Sigmoid colon (tissue), 6 donors: ENCODE measurements at regions not wholly inside any gene's neighbourhood (a gene's known extent, or its start where the extent isn't known, plus 50 kb on each side); places are given as distances from the start of the nearest gene placed in this dataset.

ENCODE experiments used
- DNase-seq: peaks from one replicate; pipeline ENCODE4 v3.0.0-alpha.2; 2019
- H3K27ac ChIP-seq, 4 donors: fragments of 200-600 bp; sonication (generic); one replicate each; pipeline ENCODE4 v1.5.1; 2016 to 2019; ENCODE audit warnings: mild to moderate bottlenecking in 1 of 4
- H3K27me3 ChIP-seq, 3 donors: fragments of 200-600 bp; sonication (generic); one replicate each; pipeline ENCODE4 v1.5.1; 2019; ENCODE audit warnings: mild to moderate bottlenecking in 1 of 3
- H3K36me3 ChIP-seq, 4 donors: fragments of 200-600 bp; sonication (generic); one replicate each; pipeline ENCODE4 v1.5.1; 2016 to 2019
- H3K4me1 ChIP-seq, 4 donors: fragments of 200-600 bp; sonication (generic); one replicate each; pipeline ENCODE4 v1.5.1; 2017 to 2019
- H3K4me3 ChIP-seq, 4 donors: fragments of 200-600 bp; sonication (generic); one replicate each; pipeline ENCODE4 v1.5.1; 2017 to 2019; ENCODE audit warnings: mild to moderate bottlenecking in 2 of 4, moderate library complexity in 1 of 4
- H3K9me3 ChIP-seq, 4 donors: fragments of 200-600 bp in 3 of 4; sonication (generic) in 3 of 4; one replicate each; pipeline versions ENCODE4 v1.5.1 to v1.6.1; 2013 to 2019
- CTCF ChIP-seq, 4 experiments: fragments of 450-650 bp in 3 of 4; fragments of 200-600 bp in 1 of 4; IDR thresholded peaks; one replicate each; pipeline ENCODE4 v1.5.1; 2016 to 2019; ENCODE audit warnings: antibody characterized with exemption in 4 of 4, mild to moderate bottlenecking in 3 of 4, moderate library complexity in 2 of 4
- EP300 ChIP-seq, 4 donors: sonication (generic); formaldehyde crosslinking; IDR thresholded peaks; one replicate each; pipeline ENCODE4 v1.6.1; 2017; ENCODE audit warnings: antibody characterized with exemption in 4 of 4
- POLR2A ChIP-seq, 2 donors: fragments of 450-650 bp; IDR thresholded peaks; one replicate each; pipeline ENCODE4 v1.6.1; 2016; ENCODE audit warnings: antibody characterized with exemption in 2 of 2, mild to moderate bottlenecking in 2 of 2, moderate library complexity in 2 of 2
- POLR2AphosphoS5 ChIP-seq, 4 donors: sonication (generic); formaldehyde crosslinking; IDR thresholded peaks; one replicate each; pipeline ENCODE4 v1.6.1; 2017; ENCODE audit warnings: antibody characterized with exemption in 4 of 4
- WGBS, 2 donors: extraction: QIAGEN DNeasy Blood & Tissue Kit; methylation state at CpG; one replicate each; pipeline ENCODE4 v1.1.7; 2013; 5-methylcytosine and 5-hydroxymethylcytosine counted together
- intact Hi-C: fragments of 100-400 bp; cut with DNase I; formaldehyde crosslinking; loops from one replicate; pipeline ENCODE4 v1.15.1; 2023
- donor health status: healthy with polysubstance abuse.
- donor health status: healthy.

- Histone ChIP-seq H3K9me3 (no peaks in the 10 kb centered on the region), H3K27ac (no peak overlapping the region), H3K36me3 (no peaks in the 10 kb centered on the region), H3K4me3 (no peak overlapping the region), H3K27me3 (no peaks in the 10 kb centered on the region), H3K4me1 (no peaks in the 10 kb centered on the region)
- no peak for TF ChIP-seq EP300 (IDR thresholded peaks at IDR 0.05)
- no peak for TF ChIP-seq CTCF (IDR thresholded peaks at IDR 0.05)
- no peak for TF ChIP-seq POLR2AphosphoS5 (IDR thresholded peaks at IDR 0.05)
- no peak for TF ChIP-seq POLR2A (IDR thresholded peaks at IDR 0.05)
- intact Hi-C loops: no loop called here
- 37 to 67% methylated on average over 1 of the region's 1 CpG for WGBS, 2 donors
- DNase-seq: no peak
Measured at GRCh38 chr4:163591614-163592020, 97.1 kb downstream of the TMA16 start.

- H3K4me3 ChIP-seq: no peak overlapping the region
- H3K36me3 ChIP-seq: no peaks in the 10 kb centered on the region
- DNase-seq: no peak
- H3K27ac ChIP-seq: no peak overlapping the region
- TF ChIP-seq POLR2A (IDR thresholded peaks at IDR 0.05) (no peak), CTCF (IDR thresholded peaks at IDR 0.05) (no peak)
- H3K9me3 ChIP-seq: no peaks in the 10 kb centered on the region
- intact Hi-C loops: no loop called here
- H3K27me3 ChIP-seq: no peaks in the 10 kb centered on the region
- 34 to 36% methylated on average over 2 of the region's 2 CpGs for WGBS, 2 donors
- H3K4me1 ChIP-seq: no peaks in the 10 kb centered on the region
Measured at GRCh38 chr4:163592212-163592611, 97.7 kb downstream of the TMA16 start.

GRCh38 chr4:163595580-163595979 lies 101.1 kb downstream of the TMA16 start:
- Histone ChIP-seq H3K27ac (no peak overlapping the region), H3K4me3 (no peak overlapping the region), H3K9me3 (no peaks in the 10 kb centered on the region), H3K36me3 (no peaks in the 10 kb centered on the region), H3K4me1 (no peaks in the 10 kb centered on the region), H3K27me3 (no peaks in the 10 kb centered on the region)
- intact Hi-C loops: no loop called here
- no peak for TF ChIP-seq POLR2AphosphoS5 (IDR thresholded peaks at IDR 0.05)
- TF ChIP-seq EP300 (IDR thresholded peaks at IDR 0.05): no peak
- no peak for TF ChIP-seq CTCF (IDR thresholded peaks at IDR 0.05)
- no peak for TF ChIP-seq POLR2A (IDR thresholded peaks at IDR 0.05)
- no peak for DNase-seq

- intact Hi-C loops: no loop called here
- H3K4me3 ChIP-seq: no peak overlapping the region
- no peaks in the 10 kb centered on the region for H3K9me3 ChIP-seq
- TF ChIP-seq POLR2A (IDR thresholded peaks at IDR 0.05) (no peak), CTCF (IDR thresholded peaks at IDR 0.05) (no peak), POLR2AphosphoS5 (IDR thresholded peaks at IDR 0.05) (no peak), EP300 (IDR thresholded peaks at IDR 0.05) (no peak)
- H3K27ac ChIP-seq: no peak overlapping the region
- H3K27me3 ChIP-seq: no peaks in the 10 kb centered on the region
- no peaks in the 10 kb centered on the region for H3K36me3 ChIP-seq
- 85 to 89% methylated on average over 4 of the region's 4 CpGs for WGBS, 2 donors
- no peak for DNase-seq
- no peaks in the 10 kb centered on the region for H3K4me1 ChIP-seq
Measured at GRCh38 chr4:163598028-163598427, 103.5 kb downstream of the TMA16 start.

GRCh38 chr4:163598489-163598888 lies 104.0 kb downstream of the TMA16 start:
- intact Hi-C loops: no loop called here
- no peaks in the 10 kb centered on the region for H3K9me3 ChIP-seq
- no peaks in the 10 kb centered on the region for H3K27me3 ChIP-seq
- TF ChIP-seq CTCF (IDR thresholded peaks at IDR 0.05): no peak
- TF ChIP-seq POLR2A (IDR thresholded peaks at IDR 0.05): no peak
- no peak for TF ChIP-seq EP300 (IDR thresholded peaks at IDR 0.05)
- no peak for TF ChIP-seq POLR2AphosphoS5 (IDR thresholded peaks at IDR 0.05)
- WGBS, 2 donors: 80 to 82% methylated on average over 2 of the region's 2 CpGs
- H3K27ac ChIP-seq: no peak overlapping the region
- H3K4me3 ChIP-seq: no peak overlapping the region
- no peaks in the 10 kb centered on the region for H3K36me3 ChIP-seq
- H3K4me1 ChIP-seq: no peaks in the 10 kb centered on the region
- DNase-seq: no peak
